ENCODE measurements at regions not wholly inside any gene's neighbourhood (a gene's known extent, or its start where the extent isn't known, plus 50 kb on each side); places are given as distances from the start of the nearest gene placed in this dataset.

- 79% methylated on average over 6 of the region's 37 CpGs; no CpG with 5 or more reads in 1 of the 2 donors for WGBS, 2 donors (ENCODE audit: low coverage in 1 of 2)
- no peak overlapping the region for H3K27ac ChIP-seq
- ATAC-seq, result no peak
These were observed 165.7 kb downstream of the RTP5 start for GRCh38 chr2:242034996-242035814.

GRCh38 chr2:242035858-242036652 lies 166.5 kb downstream of the RTP5 start:
- Histone ChIP-seq H3K27ac (no peak overlapping the region), H3K36me3 (no peaks in the 10 kb centered on the region), H3K4me1 (no peaks in the 10 kb centered on the region), H3K9me3 (no peaks in the 10 kb centered on the region), H3K4me3 (no peak overlapping the region), H3K27me3 (peaks cover 66% of the 10 kb centered on the region)
- ATAC-seq, result no peak
- no peak for TF ChIP-seq CTCF (IDR thresholded peaks at IDR 0.05)
- WGBS, 2 donors (ENCODE audit: low coverage in 1 of 2), result 55 to 64% methylated on average over 4 of the region's 17 CpGs

More at GRCh38 chr2:242034996-242035814, 165.7 kb downstream of the RTP5 start:
- no peak overlapping the region for H3K4me3 ChIP-seq
- no peaks in the 10 kb centered on the region for H3K4me1 ChIP-seq
- no peak for TF ChIP-seq CTCF (IDR thresholded peaks at IDR 0.05)
- no peak for TF ChIP-seq EP300 (IDR thresholded peaks at IDR 0.05)
- no peak for TF ChIP-seq POLR2A (IDR thresholded peaks at IDR 0.05)
- TF ChIP-seq POLR2AphosphoS5 (IDR thresholded peaks at IDR 0.05), result no peak
- no peaks in the 10 kb centered on the region for H3K36me3 ChIP-seq
- peaks cover 60% of the 10 kb centered on the region for H3K27me3 ChIP-seq
- H3K9me3 ChIP-seq, result no peaks in the 10 kb centered on the region

DNA sequence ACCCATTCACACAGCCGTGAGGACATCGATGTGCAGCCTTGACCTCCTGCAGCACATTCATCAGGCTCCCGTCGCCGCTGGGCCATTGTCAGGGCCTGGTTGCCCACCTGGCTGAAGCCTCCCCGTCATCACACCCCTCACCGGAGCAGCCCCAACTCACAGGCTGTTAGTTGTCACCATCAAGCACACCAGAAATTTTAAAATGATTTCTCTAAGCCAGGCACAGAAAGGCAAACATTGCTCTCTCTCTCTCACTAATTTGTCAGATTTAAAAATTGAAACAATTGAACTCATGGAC lies 167.1 kb downstream of the RTP5 start:
- Histone ChIP-seq H3K4me3 (no peak overlapping the region), H3K27me3 (peaks cover 66% of the 10 kb centered on the region), H3K36me3 (no peaks in the 10 kb centered on the region), H3K27ac (no peak overlapping the region), H3K9me3 (no peaks in the 10 kb centered on the region), H3K4me1 (no peaks in the 10 kb centered on the region)
- TF ChIP-seq POLR2A (IDR thresholded peaks at IDR 0.05), result no peak
- no peak for TF ChIP-seq POLR2AphosphoS5 (IDR thresholded peaks at IDR 0.05)
- TF ChIP-seq EP300 (IDR thresholded peaks at IDR 0.05), result no peak
- no peak for TF ChIP-seq CTCF (IDR thresholded peaks at IDR 0.05)
- WGBS, 2 donors (ENCODE audit: low coverage in 1 of 2), result 51% methylated on average over 5 of the region's 7 CpGs; no CpG with 5 or more reads in 1 of the 2 donors
- no peak for ATAC-seq

- H3K4me3 ChIP-seq, result no peak overlapping the region
- H3K9me3 ChIP-seq, result no peaks in the 10 kb centered on the region
- no peaks in the 10 kb centered on the region for H3K4me1 ChIP-seq
- TF ChIP-seq CTCF (IDR thresholded peaks at IDR 0.05), result no peak
- TF ChIP-seq POLR2AphosphoS5 (IDR thresholded peaks at IDR 0.05), result no peak
- no peak for TF ChIP-seq EP300 (IDR thresholded peaks at IDR 0.05)
- TF ChIP-seq POLR2A (IDR thresholded peaks at IDR 0.05), result no peak
- 78 to 88% methylated on average over 14 to 17 of the region's 20 CpGs for WGBS, 2 donors (ENCODE audit: low coverage in 1 of 2)
- H3K27ac ChIP-seq, result no peak overlapping the region
- ATAC-seq, result no peak
- peaks cover 74% of the 10 kb centered on the region for H3K27me3 ChIP-seq
- no peaks in the 10 kb centered on the region for H3K36me3 ChIP-seq
These were observed 168.8 kb downstream of the RTP5 start for GRCh38 chr2:242038166-242038927.

Data from gastroesophageal sphincter (tissue), 4 donors.